PC-3 (cell line): ENCODE measurements at regions not wholly inside any gene's neighbourhood (a gene's known extent, or its start where the extent isn't known, plus 50 kb on each side); places are given as distances from the start of the nearest gene placed in this dataset.

Experiments used
- ATAC-seq: fragments of 200-7000 bp; cut with Tn5 transposase; 2 replicates; pipeline ENCODE4 v1.9.1; 2020; ENCODE audit warnings: mild to moderate bottlenecking, moderate library complexity
- BruUV-seq: library from RNA; stranded (reverse); fragments of 400-500 nt; replicated peaks from 2 replicates; lab custom pipeline; 2021; lab: Mats Ljungman, UMichigan
- CTCF ChIA-PET: fragments of 300-600 bp; sonication (Branson Sonifier 250); formaldehyde crosslinking; loops from one replicate; lab custom pipeline; 2022; ENCODE audit warnings: antibody characterized with exemption; lab: Charles Lee
- POLR2A ChIA-PET: fragments of 300-600 bp; sonication (Branson Sonifier 250); formaldehyde crosslinking; loops from one replicate; lab custom pipeline; 2022; ENCODE audit warnings: antibody characterized with exemption; ENCODE audit not compliant: unreplicated experiment; lab: Charles Lee
- DNase-seq: peaks from one replicate; pipeline ENCODE4 v3.0.0-alpha.2; 2015
- H2AFZ ChIP-seq: fragments of 300-600 bp; sonication (generic); 2 replicates; pipeline ENCODE4 v1.6.0; 2016; ENCODE audit warnings: antibody characterized with exemption, low read length
- H3F3A ChIP-seq: fragments of 300-600 bp; sonication (generic); one replicate; pipeline ENCODE4 v1.6.0; 2017; ENCODE audit warnings: antibody characterized with exemption, low read length, control low read depth, mild to moderate bottlenecking; ENCODE audit not compliant: unreplicated experiment
- H3K27ac ChIP-seq: fragments of 300-600 bp; sonication (generic); 2 replicates; pipeline ENCODE4 v1.5.1; 2016; ENCODE audit warnings: mild to moderate bottlenecking, low read length
- H3K27me3 ChIP-seq: fragments of 300-600 bp; sonication (generic); 2 replicates; pipeline ENCODE4 v1.6.1; 2016; ENCODE audit warnings: low read length, mixed read lengths
- H3K36me3 ChIP-seq: fragments of 300-600 bp; sonication (generic); 2 replicates; pipeline ENCODE4 v1.6.1; 2016; ENCODE audit warnings: low read depth, mixed run types, low read length, mixed read lengths
- H3K4me1 ChIP-seq: fragments of 300-600 bp; sonication (generic); 2 replicates; pipeline ENCODE4 v1.5.1; 2016; ENCODE audit warnings: low read length; ENCODE audit not compliant: insufficient read depth
- H3K4me2 ChIP-seq: fragments of 300-600 bp; sonication (generic); 2 replicates; pipeline ENCODE4 v1.6.0; 2016; ENCODE audit warnings: low read length
- H3K4me3 ChIP-seq: fragments of 300-600 bp; sonication (generic); 2 replicates; pipeline ENCODE4 v1.5.1; 2016; ENCODE audit warnings: mild to moderate bottlenecking, low read length, mixed read lengths
- H3K79me2 ChIP-seq: fragments of 300-600 bp; sonication (generic); 2 replicates; pipeline ENCODE4 v1.6.1; 2017; ENCODE audit warnings: low read length, mixed read lengths
- H3K9ac ChIP-seq: fragments of 300-600 bp; sonication (generic); 2 replicates; pipeline ENCODE4 v1.6.0; 2016; ENCODE audit warnings: mild to moderate bottlenecking, low read length
- H3K9me2 ChIP-seq: fragments of 300-600 bp; sonication (generic); replicated peaks from 2 replicates; pipeline ENCODE4 v1.6.1; 2016; ENCODE audit warnings: mixed run types, low read length, mixed read lengths
- H3K9me3 ChIP-seq: fragments of 300-600 bp; sonication (generic); 2 replicates; pipeline ENCODE4 v1.6.1; 2016; ENCODE audit warnings: low read length, mixed read lengths
- H4K20me1 ChIP-seq: fragments of 300-600 bp; sonication (generic); 2 replicates; pipeline ENCODE4 v1.6.1; 2016; ENCODE audit warnings: low read length, mixed read lengths
- CTCF ChIP-seq: fragments of 300-600 bp; sonication (generic); conservative IDR thresholded peaks from 2 replicates; pipeline ENCODE4 v1.5.1; 2017; ENCODE audit warnings: antibody characterized with exemption, low read depth, mild to moderate bottlenecking, low read length
- EZH2 ChIP-seq: fragments of 300-600 bp; sonication (generic); IDR thresholded peaks from one replicate; pipeline ENCODE4 v1.6.1; 2017; ENCODE audit warnings: antibody characterized with exemption, mild to moderate bottlenecking, low read length; ENCODE audit not compliant: unreplicated experiment
- EZH2phosphoT487 ChIP-seq: fragments of 300-600 bp; sonication (generic); IDR thresholded peaks from 2 replicates; pipeline ENCODE4 v1.6.1; 2018; ENCODE audit warnings: mild to moderate bottlenecking, antibody characterized with exemption, low read length, borderline replicate concordance
- intact Hi-C: fragments of 100-400 bp; cut with micrococcal nuclease; formaldehyde crosslinking; loops from 2 replicates; pipeline ENCODE4 v1.9.0; 2023

GRCh38 chr4:186481998-186482790 lies 73.2 kb downstream of the MTNR1A start:
- Histone ChIP-seq H3K4me1 (no peaks in the 10 kb centered on the region), H3K36me3 (no peaks in the 10 kb centered on the region), H3K27ac (no peak overlapping the region), H3F3A (no peaks in the 10 kb centered on the region), H3K4me2 (no peak overlapping the region), H3K27me3 (peaks cover 13% of the 10 kb centered on the region; the same call in 1 of the 2 replicates), H3K79me2 (no peaks in the 10 kb centered on the region), H3K9me2 (no peaks in the 10 kb centered on the region), H3K9me3 (no peaks in the 10 kb centered on the region), H3K4me3 (no peak overlapping the region), H4K20me1 (no peaks in the 10 kb centered on the region), H2AFZ (no peak overlapping the region), H3K9ac (no peak overlapping the region)
- ChIA-PET POLR2A (no interaction called here), CTCF (no interaction called here)
- intact Hi-C loops: no loop called here
- DNase-seq: no peak
- BruUV-seq: no TSS peak
- TF ChIP-seq CTCF: no peak
- no peak for TF ChIP-seq EZH2
- no peak for TF ChIP-seq EZH2phosphoT487
- ATAC-seq: no peak

DNA sequence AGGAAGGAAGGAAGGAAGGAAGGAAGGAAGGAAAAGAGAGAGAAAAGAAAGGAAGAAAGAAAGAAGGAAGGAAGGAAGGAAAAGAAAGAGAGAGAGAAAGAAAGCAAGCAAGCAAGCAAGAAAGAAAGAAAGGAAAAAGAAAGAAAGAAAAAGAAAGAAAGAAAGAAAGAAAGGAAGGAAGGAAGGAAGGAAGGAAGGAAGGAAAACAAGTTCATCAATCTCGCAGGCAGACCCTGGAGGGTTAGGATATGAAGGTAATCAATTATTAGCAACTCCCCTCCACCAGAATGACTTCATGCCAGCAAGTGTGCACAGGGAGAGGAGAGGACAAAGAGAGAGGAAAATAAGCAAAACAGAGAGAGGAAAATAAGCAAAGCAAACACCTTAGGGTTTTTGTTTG lies 80.2 kb downstream of the MTNR1A start:
- TF ChIP-seq EZH2phosphoT487 (no peak), EZH2 (no peak), CTCF (no peak)
- no peak overlapping the region for H3K4me3 ChIP-seq
- H3K9me2 ChIP-seq: no peaks in the 10 kb centered on the region
- no peak for ATAC-seq
- H3K9ac ChIP-seq: no peak overlapping the region
- intact Hi-C loops: no loop called here
- no peaks in the 10 kb centered on the region for H3F3A ChIP-seq
- H3K36me3 ChIP-seq: no peaks in the 10 kb centered on the region
- no peaks in the 10 kb centered on the region for H3K4me1 ChIP-seq
- no peak overlapping the region for H3K27ac ChIP-seq
- no peak overlapping the region for H3K4me2 ChIP-seq
- H3K27me3 ChIP-seq: peaks cover 3% of the 10 kb centered on the region; the same call in 1 of the 2 replicates
- no peak overlapping the region for H2AFZ ChIP-seq
- ChIA-PET POLR2A (no interaction called here), CTCF (no interaction called here)
- BruUV-seq: no TSS peak
- no peaks in the 10 kb centered on the region for H4K20me1 ChIP-seq
- DNase-seq: no peak
- H3K9me3 ChIP-seq: no peaks in the 10 kb centered on the region
- H3K79me2 ChIP-seq: no peaks in the 10 kb centered on the region

DNA sequence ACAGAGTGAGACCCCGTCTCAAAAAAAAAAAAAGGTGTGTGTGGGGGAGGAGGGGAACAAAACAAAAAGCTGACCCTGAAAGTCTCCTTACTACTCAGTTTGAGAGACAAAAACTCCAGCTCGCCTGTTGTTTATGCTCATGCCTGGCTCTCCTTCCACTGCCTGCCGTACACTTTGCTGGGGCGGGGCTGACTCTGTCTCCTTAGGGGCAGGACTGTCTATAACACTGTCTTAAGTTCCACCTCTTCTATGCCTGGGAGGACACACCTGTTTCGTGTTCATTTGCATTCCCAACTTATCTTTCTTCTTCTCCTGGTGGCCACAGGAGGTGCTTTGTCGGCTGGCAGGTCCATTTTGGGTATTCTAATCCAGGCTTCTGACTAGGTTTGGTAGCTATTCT lies 81.4 kb downstream of the MTNR1A start:
- BruUV-seq: no TSS peak

More for the DNA sequence above, 81.4 kb downstream of the MTNR1A start:
- no peak for ATAC-seq
- no peaks in the 10 kb centered on the region for H3K9me3 ChIP-seq
- TF ChIP-seq EZH2 (no peak), CTCF (no peak), EZH2phosphoT487 (no peak)
- no peak overlapping the region for H3K9ac ChIP-seq
- H3K36me3 ChIP-seq: no peaks in the 10 kb centered on the region
- H2AFZ ChIP-seq: no peak overlapping the region
- CTCF ChIA-PET: interaction anchor here (0.6 kb wide), 1 partner anchor 129 kb away, joined by 3 read pairs; no protein-coding TSS in a partner anchor
- H4K20me1 ChIP-seq: no peaks in the 10 kb centered on the region
- H3K27me3 ChIP-seq: no peaks in the 10 kb centered on the region
- POLR2A ChIA-PET: interaction anchor here (0.7 kb wide), 1 partner anchor 405 kb away, joined by 4 read pairs; no protein-coding TSS in a partner anchor
- no peak overlapping the region for H3K27ac ChIP-seq
- H3K4me3 ChIP-seq: no peak overlapping the region
- no peak for DNase-seq
- no peaks in the 10 kb centered on the region for H3F3A ChIP-seq
- H3K4me1 ChIP-seq: no peaks in the 10 kb centered on the region
- no peak overlapping the region for H3K4me2 ChIP-seq
- intact Hi-C loops: loop anchor here (2.0 kb wide), 1 partner anchor 113 kb away; no protein-coding TSS in a partner anchor
- no peaks in the 10 kb centered on the region for H3K79me2 ChIP-seq
- no peaks in the 10 kb centered on the region for H3K9me2 ChIP-seq
